ENCODE measurements at regions not wholly inside any gene's neighbourhood (a gene's known extent, or its start where the extent isn't known, plus 50 kb on each side); places are given as distances from the start of the nearest gene placed in this dataset.

DNA sequence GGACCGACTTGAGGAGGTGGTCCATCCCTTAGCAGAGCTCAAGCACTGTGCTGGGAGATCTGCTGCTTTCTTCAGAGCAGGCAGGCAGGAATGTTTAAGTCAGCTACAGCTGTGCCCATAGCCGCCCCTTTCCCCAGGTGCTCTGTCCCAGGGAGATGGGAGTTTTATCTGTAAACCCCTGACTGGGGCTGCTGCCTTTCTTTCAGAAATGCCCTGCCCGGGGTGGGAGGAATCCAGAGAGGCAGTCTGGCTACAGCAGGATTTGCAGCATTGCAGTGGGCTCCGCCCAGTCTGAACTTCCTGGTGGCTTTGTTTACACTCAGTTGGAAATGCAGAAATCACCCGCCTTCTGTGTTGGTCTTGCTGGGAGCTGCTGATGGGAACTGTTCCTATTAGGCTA lies 51.2 kb upstream of the SEMA3A start:
- intact Hi-C loops (cut with micrococcal nuclease): no loop called here
- Mint-ChIP-seq H3K36me3 (peaks cover 0 to 14% (median 0%) of the 10 kb centered on the region in 5 donors), H3K27me3 (peaks cover 0 to 6% (median 0%) of the 10 kb centered on the region in 5 donors), H3K4me3 (no peak overlapping the region), H3K27ac (no peak overlapping the region), H3K9me3 (peaks cover 0 to 33% (median 14%) of the 10 kb centered on the region in 11 donors), H3K4me1 (no peaks in the 10 kb centered on the region)
- ChIA-PET POLR2A (interaction anchor here (0.7 kb wide), 1 partner anchor 212 kb away, joined by 3 read pairs; no protein-coding TSS in a partner anchor), CTCF (no interaction called here)
- H3K27me3 ChIP-seq (ENCODE audit: control insufficient read depth in 2 of 2, insufficient read depth in 2 of 2, low read length in 2 of 2): no peaks in the 10 kb centered on the region
- peaks cover 0 to 4% (median 0%) of the 10 kb centered on the region in 3 experiments for H3K9me3 ChIP-seq (ENCODE audit: control insufficient read depth in 2 of 3, low read length in 3 of 3)
- H3K36me3 ChIP-seq (ENCODE audit: control insufficient read depth in 2 of 3, insufficient read depth in 3 of 3, low read length in 3 of 3): no peaks in the 10 kb centered on the region
- H3K4me1 ChIP-seq (ENCODE audit: control insufficient read depth in 2 of 2, insufficient read depth in 2 of 2, low read length in 2 of 2): no peaks in the 10 kb centered on the region
- H3K4me3 ChIP-seq (ENCODE audit: low read length): no peak overlapping the region
- ATAC-seq (no peak), DNase-seq (no peak)
- H3K27ac ChIP-seq (ENCODE audit: low read depth, low read length): no peak overlapping the region

Measured in naive thymus-derived CD4-positive, alpha-beta T cell (primary cell).